Esophagus (tissue), 2 donors: ENCODE measurements at regions not wholly inside any gene's neighbourhood (a gene's known extent, or its start where the extent isn't known, plus 50 kb on each side); places are given as distances from the start of the nearest gene placed in this dataset.

ENCODE experiments used
- H3K27ac ChIP-seq, 2 donors: one replicate each; pipeline ENCODE4 v1.5.1; 2013; ENCODE audit warnings: low read depth in 2 of 2, mild to moderate bottlenecking in 2 of 2, inconsistent platforms in 1 of 2, low read length in 1 of 2, moderate library complexity in 1 of 2
- H3K27me3 ChIP-seq, 2 donors: one replicate each; pipeline ENCODE4 v1.6.1; 2013; ENCODE audit warnings: low read length in 2 of 2, control low read depth in 1 of 2, mild to moderate bottlenecking in 1 of 2; ENCODE audit not compliant: insufficient read depth in 2 of 2, control insufficient read depth in 1 of 2
- H3K36me3 ChIP-seq, 2 donors: one replicate each; pipeline ENCODE4 v1.6.1; 2013; ENCODE audit warnings: low read length in 1 of 2; ENCODE audit not compliant: control insufficient read depth in 2 of 2, insufficient read depth in 2 of 2
- H3K4me1 ChIP-seq, 2 donors: one replicate each; pipeline ENCODE4 v1.6.1; 2013; ENCODE audit warnings: low read length in 1 of 2; ENCODE audit not compliant: control insufficient read depth in 2 of 2, insufficient read depth in 2 of 2
- H3K4me3 ChIP-seq, 2 donors: one replicate each; pipeline ENCODE4 v1.5.1; 2013; ENCODE audit warnings: low read length in 2 of 2, mild to moderate bottlenecking in 2 of 2, low read depth in 1 of 2, moderate library complexity in 1 of 2
- H3K9me3 ChIP-seq, 2 donors: one replicate each; pipeline ENCODE4 v1.6.1; 2013; ENCODE audit warnings: mild to moderate bottlenecking in 2 of 2, low read depth in 1 of 2, low read length in 1 of 2, moderate library complexity in 1 of 2; ENCODE audit not compliant: control insufficient read depth in 2 of 2, insufficient read depth in 1 of 2
- WGBS, 2 donors: extraction: QIAGEN DNeasy Blood & Tissue Kit; methylation state at CpG; one replicate each; pipeline ENCODE4 v1.1.7; 2013; 5-methylcytosine and 5-hydroxymethylcytosine counted together
- donor health status: healthy with polysubstance abuse.
- donor health status: Bipolar disorder and iron deficiency.

- H3K4me3 ChIP-seq: no peak overlapping the region
- no peaks in the 10 kb centered on the region for H3K4me1 ChIP-seq
- H3K27ac ChIP-seq: no peak overlapping the region
- WGBS, 2 donors: 32 to 37% methylated on average over 6 of the region's 6 CpGs
- H3K9me3 ChIP-seq: no peaks in the 10 kb centered on the region
- H3K36me3 ChIP-seq: no peaks in the 10 kb centered on the region
- no peaks in the 10 kb centered on the region for H3K27me3 ChIP-seq
Measured at GRCh38 chr16:73418691-73419090, 370.8 kb upstream of the ZFHX3 start.

- no peak overlapping the region for H3K4me3 ChIP-seq
- no peak overlapping the region for H3K27ac ChIP-seq
- H3K27me3 ChIP-seq: no peaks in the 10 kb centered on the region
- 55 to 58% methylated on average over 8 of the region's 8 CpGs for WGBS, 2 donors
- no peaks in the 10 kb centered on the region for H3K36me3 ChIP-seq
- H3K9me3 ChIP-seq: no peaks in the 10 kb centered on the region
- no peaks in the 10 kb centered on the region for H3K4me1 ChIP-seq
Measured at GRCh38 chr16:73418051-73418450, 370.1 kb upstream of the ZFHX3 start.

- Histone ChIP-seq H3K9me3 (no peaks in the 10 kb centered on the region), H3K27ac (no peak overlapping the region), H3K27me3 (no peaks in the 10 kb centered on the region), H3K4me3 (no peak overlapping the region), H3K4me1 (no peaks in the 10 kb centered on the region), H3K36me3 (no peaks in the 10 kb centered on the region)
- WGBS, 2 donors: 43 to 55% methylated on average over 1 of the region's 1 CpG
Measured at GRCh38 chr16:73415286-73415685, 367.4 kb upstream of the ZFHX3 start.

GRCh38 chr16:73414638-73415037, 366.7 kb upstream of the ZFHX3 start:
- Histone ChIP-seq H3K4me1 (no peaks in the 10 kb centered on the region), H3K4me3 (no peak overlapping the region), H3K36me3 (no peaks in the 10 kb centered on the region), H3K27me3 (no peaks in the 10 kb centered on the region), H3K9me3 (no peaks in the 10 kb centered on the region), H3K27ac (no peak overlapping the region)
- WGBS, 2 donors: 64 to 73% methylated on average over 5 of the region's 5 CpGs

GRCh38 chr16:73413830-73414190, 365.9 kb upstream of the ZFHX3 start:
- Histone ChIP-seq H3K27me3 (no peaks in the 10 kb centered on the region), H3K27ac (no peak overlapping the region), H3K9me3 (no peaks in the 10 kb centered on the region), H3K4me1 (no peaks in the 10 kb centered on the region), H3K4me3 (no peak overlapping the region), H3K36me3 (no peaks in the 10 kb centered on the region)
- 92% methylated on average over 1 of the region's 1 CpG for WGBS, 2 donors

- Histone ChIP-seq H3K27me3 (no peaks in the 10 kb centered on the region), H3K4me1 (no peaks in the 10 kb centered on the region), H3K4me3 (no peak overlapping the region), H3K9me3 (no peaks in the 10 kb centered on the region), H3K27ac (no peak overlapping the region), H3K36me3 (no peaks in the 10 kb centered on the region)
- WGBS, 2 donors: 85 to 86% methylated on average over 6 of the region's 6 CpGs
Measured at GRCh38 chr16:73413091-73413829, 365.3 kb upstream of the ZFHX3 start.

GRCh38 chr16:73412416-73412815, 364.5 kb upstream of the ZFHX3 start:
- Histone ChIP-seq H3K27me3 (no peaks in the 10 kb centered on the region), H3K4me3 (no peak overlapping the region)
- WGBS, 2 donors: 84 to 90% methylated on average over 7 of the region's 7 CpGs

GRCh38 chr16:73408716-73409115, 360.8 kb upstream of the ZFHX3 start:
- 81 to 89% methylated on average over 6 of the region's 6 CpGs for WGBS, 2 donors
- H3K9me3 ChIP-seq: no peaks in the 10 kb centered on the region
- no peaks in the 10 kb centered on the region for H3K36me3 ChIP-seq

More at GRCh38 chr16:73412416-73412815, 364.5 kb upstream of the ZFHX3 start:
- H3K27ac ChIP-seq: no peak overlapping the region
- H3K4me1 ChIP-seq: no peaks in the 10 kb centered on the region
- no peaks in the 10 kb centered on the region for H3K36me3 ChIP-seq
- no peaks in the 10 kb centered on the region for H3K9me3 ChIP-seq

GRCh38 chr16:73408311-73408710, 360.4 kb upstream of the ZFHX3 start:
- Histone ChIP-seq H3K27ac (no peak overlapping the region), H3K9me3 (no peaks in the 10 kb centered on the region), H3K36me3 (no peaks in the 10 kb centered on the region), H3K4me3 (no peak overlapping the region), H3K27me3 (no peaks in the 10 kb centered on the region), H3K4me1 (no peaks in the 10 kb centered on the region)
- WGBS, 2 donors: 70 to 72% methylated on average over 7 of the region's 7 CpGs

More at GRCh38 chr16:73408716-73409115, 360.8 kb upstream of the ZFHX3 start:
- Histone ChIP-seq H3K4me3 (no peak overlapping the region), H3K27me3 (no peaks in the 10 kb centered on the region), H3K4me1 (no peaks in the 10 kb centered on the region), H3K27ac (no peak overlapping the region)

GRCh38 chr16:73405851-73406250, 357.9 kb upstream of the ZFHX3 start:
- H3K4me3 ChIP-seq: no peak overlapping the region
- H3K4me1 ChIP-seq: no peaks in the 10 kb centered on the region
- H3K9me3 ChIP-seq: no peaks in the 10 kb centered on the region
- H3K27me3 ChIP-seq: no peaks in the 10 kb centered on the region
- WGBS, 2 donors: 81 to 85% methylated on average over 11 of the region's 11 CpGs
- no peaks in the 10 kb centered on the region for H3K36me3 ChIP-seq
- no peak overlapping the region for H3K27ac ChIP-seq
